NCI-H524 treated with DMSO at 0.1 percent for 48 hours (cell line): ENCODE measurements at regions not wholly inside any gene's neighbourhood (a gene's known extent, or its start where the extent isn't known, plus 50 kb on each side); places are given as distances from the start of the nearest gene placed in this dataset.
"Not testable (repeated sequence)": the region's sequence is repeated elsewhere in the genome, so short reads cannot be mapped to it uniquely, and the experiment has no call there.

ENCODE experiments used
- DNase-seq: peaks from one replicate; lab custom pipeline; 2025; lab: John Stamatoyannopoulos, UW

- no peak for DNase-seq
Measured at GRCh38 chr6:145067430-145067829, 667.9 kb downstream of the EPM2A start.

GRCh38 chr6:145068577-145068976 is 666.7 kb downstream of the EPM2A start:
- DNase-seq: no peak

GRCh38 chr6:145069966-145070365 is 665.4 kb downstream of the EPM2A start:
- DNase-seq: no peak

DNA sequence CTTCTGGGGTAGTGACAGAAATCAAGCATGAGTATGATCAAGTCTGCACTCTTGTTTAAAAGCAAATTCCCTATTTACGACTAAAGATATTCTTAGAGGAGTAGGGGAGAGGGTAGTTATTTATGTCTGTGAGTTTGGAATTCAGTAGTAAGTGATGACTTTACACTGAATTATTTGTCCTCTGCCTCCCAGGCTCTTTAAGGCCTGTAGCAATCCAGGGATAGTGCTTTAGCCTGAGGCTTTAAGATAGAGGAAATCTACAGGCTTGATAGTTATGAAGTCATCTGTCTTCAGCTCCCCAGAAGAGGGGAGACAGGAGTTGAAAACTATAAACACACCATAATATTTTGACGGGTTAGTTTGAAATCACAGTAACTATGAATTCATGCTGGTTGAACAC is 664.5 kb downstream of the EPM2A start:
- DNase-seq: no peak

- no peak for DNase-seq
Measured at GRCh38 chr6:145071836-145072235, 663.5 kb downstream of the EPM2A start.

- DNase-seq: no peak
Measured at GRCh38 chr6:145073811-145074210, 661.5 kb downstream of the EPM2A start.

DNA sequence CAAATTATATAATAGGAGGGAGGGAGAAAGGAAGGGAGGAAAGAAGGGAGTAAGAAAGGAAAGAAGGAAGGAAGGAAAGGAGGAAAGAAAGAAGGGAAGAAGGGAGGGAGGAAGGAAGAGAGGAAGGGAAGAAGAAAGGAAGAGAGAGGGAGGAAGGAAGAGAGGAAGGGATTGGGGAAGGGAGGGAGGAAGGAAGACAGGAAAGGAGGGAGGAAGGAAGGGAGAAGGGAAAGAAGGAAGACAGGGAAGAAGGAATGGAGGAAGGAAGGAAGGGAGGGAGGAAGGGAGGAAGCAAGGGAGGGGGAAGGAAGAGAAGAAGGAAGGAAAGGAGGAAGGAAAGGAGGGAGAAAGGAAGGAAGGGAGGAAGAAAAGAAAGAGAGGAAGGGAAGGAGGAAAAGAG is 660.5 kb downstream of the EPM2A start:
- no peak for DNase-seq

GRCh38 chr6:145075425-145075824 is 659.9 kb downstream of the EPM2A start:
- no peak for DNase-seq

GRCh38 chr6:145076115-145076841 is 659.0 kb downstream of the EPM2A start:
- DNase-seq: no peak

GRCh38 chr6:145077382-145077781 is 657.9 kb downstream of the EPM2A start:
- DNase-seq: no peak

DNA sequence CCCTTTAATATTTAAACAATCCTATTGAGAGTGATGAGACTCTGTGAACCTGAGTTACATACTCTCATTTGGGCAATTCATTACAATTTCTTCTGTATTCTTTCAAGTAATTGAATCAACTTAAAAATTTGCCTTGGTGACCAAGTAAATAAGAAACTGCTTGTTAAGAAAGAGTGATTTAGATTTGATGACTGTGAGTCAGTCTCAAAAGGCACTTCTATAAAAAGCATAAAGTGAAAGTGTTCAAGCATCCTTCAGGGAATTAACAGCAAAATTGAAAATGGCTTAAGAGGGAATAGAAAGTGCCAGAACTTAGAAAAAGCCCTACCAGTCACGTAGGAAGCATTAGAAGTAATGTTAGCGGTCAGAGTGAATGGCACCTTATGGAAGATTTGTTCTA is 654.7 kb downstream of the EPM2A start:
- DNase-seq: no peak

GRCh38 chr6:145081677-145082076 is 653.6 kb downstream of the EPM2A start:
- no peak for DNase-seq

- DNase-seq: no peak
Measured at GRCh38 chr6:145082359-145082758, 653.0 kb downstream of the EPM2A start.

- DNase-seq: no peak
Measured at GRCh38 chr6:145086197-145086596, 649.1 kb downstream of the EPM2A start.

- no peak for DNase-seq
Measured at GRCh38 chr6:145087034-145087433, 648.3 kb downstream of the EPM2A start.

DNA sequence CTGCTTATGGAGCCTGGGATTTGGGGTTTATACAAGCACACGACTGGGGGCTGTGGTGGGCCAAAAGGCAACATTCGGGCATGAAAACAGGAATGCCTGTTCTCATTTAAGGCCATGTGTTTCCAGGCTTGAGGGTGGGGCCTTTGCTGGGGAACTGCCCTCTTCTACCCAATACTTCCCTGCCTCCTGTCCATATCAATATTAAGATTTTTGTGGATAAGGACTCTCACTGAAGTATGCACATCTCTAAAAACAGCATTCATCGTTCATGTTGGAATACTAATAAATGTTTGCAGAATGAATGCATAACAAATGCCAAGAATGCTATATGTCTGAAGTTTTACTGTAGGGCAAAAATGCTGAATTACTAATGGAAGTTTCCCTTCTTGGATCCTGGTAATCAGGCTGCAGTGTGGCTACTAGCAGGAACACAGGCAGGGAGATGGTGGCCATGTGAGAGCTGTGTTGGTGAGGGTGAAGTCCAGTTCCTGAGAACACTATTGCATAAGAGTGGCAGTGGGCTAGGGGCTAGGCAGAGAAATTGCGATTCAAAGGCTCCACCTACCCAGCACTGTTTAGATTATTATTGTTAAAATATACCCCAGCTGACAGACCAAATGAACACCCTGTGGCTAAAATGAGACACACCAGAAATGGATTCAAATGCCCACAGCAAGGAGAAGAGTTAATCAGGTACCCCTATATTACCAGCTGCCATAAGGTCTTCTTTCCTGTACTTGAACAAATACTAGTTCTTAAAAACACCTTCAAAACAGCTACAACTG is 644.3 kb downstream of the EPM2A start:
- no peak for DNase-seq

- DNase-seq: no peak
Measured at GRCh38 chr6:145091586-145092142, 643.7 kb downstream of the EPM2A start.

GRCh38 chr6:145092554-145092953 is 642.8 kb downstream of the EPM2A start:
- DNase-seq: no peak

DNA sequence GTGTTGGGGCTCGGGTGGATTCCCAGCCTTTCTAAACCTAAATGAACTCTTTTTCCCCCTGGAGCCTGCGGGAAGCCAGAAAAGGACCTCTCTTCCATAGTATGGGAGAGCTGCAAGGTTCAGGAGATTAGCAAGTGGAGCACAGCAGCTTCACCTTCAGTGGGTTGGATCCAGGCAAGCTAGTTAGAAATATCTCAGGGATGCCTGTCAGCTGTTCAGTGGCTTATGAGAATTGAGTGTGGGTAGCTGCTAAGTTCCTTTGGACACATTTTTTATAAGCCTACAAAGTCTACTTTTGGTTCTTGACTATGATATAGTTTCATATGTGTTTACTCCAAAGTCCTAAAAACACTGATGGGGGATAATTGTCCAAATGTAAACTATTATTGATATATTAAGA is 642.1 kb downstream of the EPM2A start:
- no peak for DNase-seq

DNA sequence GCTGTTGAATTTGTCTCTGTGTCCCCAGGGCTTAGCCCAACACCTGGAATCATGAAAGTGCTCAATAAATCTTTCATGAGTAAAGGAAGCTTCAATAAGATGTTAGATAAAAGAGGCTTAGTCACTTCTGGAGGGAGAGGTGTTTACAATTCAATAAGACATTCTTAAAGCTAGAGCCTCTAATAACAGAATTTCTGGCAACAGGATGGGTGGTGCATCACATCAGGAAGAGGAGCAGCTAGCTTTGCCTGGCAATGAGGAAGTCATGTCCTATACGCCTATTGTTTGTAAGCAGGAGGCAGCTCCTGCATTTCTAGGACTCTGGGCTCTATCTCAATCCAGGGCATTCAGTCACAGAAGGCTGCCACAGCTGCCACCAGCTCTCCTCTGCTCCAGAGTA is 638.5 kb downstream of the EPM2A start:
- no peak for DNase-seq

- not testable (repeated sequence) for DNase-seq
Measured at GRCh38 chr6:145098127-145098526, 637.2 kb downstream of the EPM2A start.

- no peak for DNase-seq
Measured at GRCh38 chr6:145099713-145100112, 635.6 kb downstream of the EPM2A start.

DNA sequence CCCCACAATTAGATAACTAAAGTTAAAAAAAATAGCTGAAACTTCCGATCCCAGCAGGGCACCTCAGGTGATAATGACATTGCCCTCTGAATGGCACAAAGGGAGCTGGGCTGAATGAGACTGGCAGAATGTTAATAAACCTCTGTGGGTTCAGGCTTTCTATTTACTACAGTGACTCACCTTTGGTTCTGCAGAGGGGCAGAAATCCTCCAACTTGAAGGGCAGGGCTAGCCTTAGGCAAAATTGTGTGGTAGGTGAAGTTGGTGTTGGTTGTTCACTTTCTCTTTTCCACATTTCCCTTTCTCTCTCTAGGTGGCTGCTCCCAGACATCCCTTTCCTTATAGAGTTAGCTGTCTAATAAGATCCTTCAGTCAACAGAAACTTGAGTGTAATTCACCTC is 625.2 kb downstream of the EPM2A start:
- no peak for DNase-seq
